DND-41 (cell line): ENCODE measurements at regions not wholly inside any gene's neighbourhood (a gene's known extent, or its start where the extent isn't known, plus 50 kb on each side); places are given as distances from the start of the nearest gene placed in this dataset.

Experiments used
- ATAC-seq: fragments of 200-7000 bp; cut with Tn5 transposase; 3 replicates; pipeline ENCODE4 v1.9.1; 2021; ENCODE audit warnings: low read depth; ENCODE audit not compliant: insufficient read depth
- DNase-seq: peaks from one replicate; pipeline ENCODE4 v3.0.0-alpha.2; 2020
- H2AFZ ChIP-seq: 2 replicates; pipeline ENCODE4 v1.6.0; 2012; ENCODE audit warnings: low read depth, low read length
- H3K27ac ChIP-seq: 2 replicates; pipeline ENCODE4 v1.5.1; 2012; ENCODE audit warnings: low read length, inconsistent platforms
- H3K27me3 ChIP-seq: fragments of 200-600 bp; sonication (generic); 2 replicates; pipeline ENCODE4 v1.6.0; 2012; ENCODE audit warnings: low read length, mild to moderate bottlenecking, inconsistent platforms; ENCODE audit not compliant: insufficient read depth, poor library complexity
- H3K36me3 ChIP-seq: 2 replicates; pipeline ENCODE4 v1.5.1; 2012; ENCODE audit warnings: low read length, inconsistent platforms; ENCODE audit not compliant: insufficient read depth
- H3K4me1 ChIP-seq: 2 replicates; pipeline ENCODE4 v1.5.1; 2012; ENCODE audit warnings: mild to moderate bottlenecking, low read length; ENCODE audit not compliant: insufficient read depth
- H3K4me2 ChIP-seq: 2 replicates; pipeline ENCODE4 v1.6.0; 2012; ENCODE audit warnings: mild to moderate bottlenecking, moderate library complexity, low read length, inconsistent platforms; ENCODE audit not compliant: insufficient read depth
- H3K4me3 ChIP-seq, 2 experiments: fragments of 200-600 bp in 1 of 2; shearing (Covaris generic) in 1 of 2; 2 replicates each; pipeline ENCODE4 v1.5.1; 2012 to 2016; ENCODE audit warnings: inconsistent platforms in 2 of 2, low read length in 2 of 2, mild to moderate bottlenecking in 2 of 2, low read depth in 1 of 2, moderate library complexity in 1 of 2
- H3K79me2 ChIP-seq: 2 replicates; pipeline ENCODE4 v1.6.0; 2012; ENCODE audit warnings: low read length, inconsistent platforms; ENCODE audit not compliant: insufficient read depth
- H3K9ac ChIP-seq: 2 replicates; pipeline ENCODE4 v1.6.0; 2012; ENCODE audit warnings: low read depth, mild to moderate bottlenecking, inconsistent platforms, low read length, moderate library complexity
- H3K9me3 ChIP-seq: 2 replicates; pipeline ENCODE4 v1.5.1; 2012; ENCODE audit warnings: low read length, moderate library complexity, mild to moderate bottlenecking, inconsistent platforms; ENCODE audit not compliant: insufficient read depth, severe bottlenecking
- H4K20me1 ChIP-seq: 2 replicates; pipeline ENCODE4 v1.6.0; 2012; ENCODE audit warnings: low read length; ENCODE audit not compliant: insufficient read depth
- CTCF ChIP-seq: IDR thresholded peaks from 2 replicates; pipeline ENCODE4 v1.5.1; 2012; ENCODE audit warnings: borderline replicate concordance, low read length, moderate library complexity, mild to moderate bottlenecking; ENCODE audit not compliant: poor library complexity, severe bottlenecking; ENCODE audit errors: extremely low read depth
- EZH2 ChIP-seq: IDR thresholded peaks from 3 replicates; pipeline ENCODE4 v1.6.1; 2012; ENCODE audit warnings: borderline replicate concordance, low read depth, mild to moderate bottlenecking, moderate library complexity, low read length, inconsistent platforms; ENCODE audit not compliant: severe bottlenecking

DNA sequence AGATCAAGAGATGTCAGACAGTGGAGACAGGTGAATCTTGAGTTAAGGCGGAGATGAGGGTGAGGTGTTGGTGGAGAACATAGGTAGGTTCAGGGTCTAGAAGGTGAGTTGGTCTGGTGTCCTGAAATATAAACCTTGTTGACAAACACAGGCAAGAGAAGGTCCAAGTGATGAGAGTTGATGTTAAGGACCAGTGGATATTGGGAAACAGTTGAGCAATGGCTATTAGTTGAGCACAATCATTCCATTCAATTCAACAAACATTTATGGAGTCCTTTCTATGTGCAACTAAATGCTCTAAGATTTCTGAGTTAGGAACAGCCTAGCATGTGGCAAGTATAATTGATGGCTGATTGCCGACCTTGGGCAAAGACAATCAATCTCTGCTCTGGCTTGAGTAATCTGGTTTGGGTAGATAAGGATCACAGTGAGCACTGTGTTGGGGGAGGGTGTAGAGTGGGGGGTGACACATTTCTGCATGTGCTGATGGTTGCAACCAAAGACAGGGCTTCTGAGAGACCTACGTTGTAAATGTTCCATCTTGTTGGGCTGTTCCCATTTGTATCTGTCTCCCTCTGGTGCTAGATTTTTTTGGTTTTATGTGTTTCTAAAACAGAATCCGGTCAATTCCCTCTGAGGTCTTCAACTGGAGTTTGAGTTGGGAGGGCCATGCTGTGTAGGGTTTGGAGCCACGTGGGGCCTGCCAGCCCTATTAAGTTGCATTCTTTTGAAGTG, 201.1 kb downstream of the BAMBI start:
- Histone ChIP-seq H3K9me3 (no peaks in the 10 kb centered on the region), H3K27ac (no peak overlapping the region), H3K79me2 (no peaks in the 10 kb centered on the region), H3K4me1 (no peaks in the 10 kb centered on the region), H3K27me3 (peaks cover 14% of the 10 kb centered on the region), H3K36me3 (no peaks in the 10 kb centered on the region), H3K4me2 (no peak overlapping the region), H2AFZ (no peak overlapping the region), H3K4me3 (no peak overlapping the region), H3K9ac (no peak overlapping the region), H4K20me1 (no peaks in the 10 kb centered on the region)
- TF ChIP-seq CTCF (no peak), EZH2 (no peak)
- no peak for ATAC-seq
- DNase-seq = no peak

DNA sequence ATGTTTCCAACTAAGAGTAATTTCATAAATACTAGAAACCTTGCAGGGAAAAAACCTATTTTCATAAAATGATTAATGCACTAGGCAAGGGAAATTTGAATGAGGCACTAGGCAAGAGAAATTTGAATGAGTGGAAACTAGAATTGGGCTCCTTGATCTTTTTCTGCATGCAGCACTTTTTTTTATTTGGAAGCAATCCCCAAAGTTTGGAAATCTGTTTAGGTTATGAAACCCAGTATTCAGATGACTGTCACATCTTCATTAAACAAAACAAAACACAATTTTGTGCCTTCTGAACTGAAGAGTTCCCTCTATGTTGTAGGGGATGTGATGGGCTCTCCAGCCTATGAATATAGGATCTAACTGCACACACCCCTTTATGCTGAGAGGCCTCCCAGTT, 201.9 kb downstream of the BAMBI start:
- Histone ChIP-seq H3K27me3 (peaks cover 14% of the 10 kb centered on the region), H3K9ac (no peak overlapping the region), H3K4me3 (no peak overlapping the region), H3K27ac (no peak overlapping the region), H3K4me1 (no peaks in the 10 kb centered on the region), H3K36me3 (no peaks in the 10 kb centered on the region), H4K20me1 (no peaks in the 10 kb centered on the region), H3K79me2 (no peaks in the 10 kb centered on the region), H3K9me3 (no peaks in the 10 kb centered on the region), H2AFZ (no peak overlapping the region), H3K4me2 (no peak overlapping the region)
- TF ChIP-seq EZH2 (no peak), CTCF (no peak)
- ATAC-seq (no peak), DNase-seq (no peak)

DNA sequence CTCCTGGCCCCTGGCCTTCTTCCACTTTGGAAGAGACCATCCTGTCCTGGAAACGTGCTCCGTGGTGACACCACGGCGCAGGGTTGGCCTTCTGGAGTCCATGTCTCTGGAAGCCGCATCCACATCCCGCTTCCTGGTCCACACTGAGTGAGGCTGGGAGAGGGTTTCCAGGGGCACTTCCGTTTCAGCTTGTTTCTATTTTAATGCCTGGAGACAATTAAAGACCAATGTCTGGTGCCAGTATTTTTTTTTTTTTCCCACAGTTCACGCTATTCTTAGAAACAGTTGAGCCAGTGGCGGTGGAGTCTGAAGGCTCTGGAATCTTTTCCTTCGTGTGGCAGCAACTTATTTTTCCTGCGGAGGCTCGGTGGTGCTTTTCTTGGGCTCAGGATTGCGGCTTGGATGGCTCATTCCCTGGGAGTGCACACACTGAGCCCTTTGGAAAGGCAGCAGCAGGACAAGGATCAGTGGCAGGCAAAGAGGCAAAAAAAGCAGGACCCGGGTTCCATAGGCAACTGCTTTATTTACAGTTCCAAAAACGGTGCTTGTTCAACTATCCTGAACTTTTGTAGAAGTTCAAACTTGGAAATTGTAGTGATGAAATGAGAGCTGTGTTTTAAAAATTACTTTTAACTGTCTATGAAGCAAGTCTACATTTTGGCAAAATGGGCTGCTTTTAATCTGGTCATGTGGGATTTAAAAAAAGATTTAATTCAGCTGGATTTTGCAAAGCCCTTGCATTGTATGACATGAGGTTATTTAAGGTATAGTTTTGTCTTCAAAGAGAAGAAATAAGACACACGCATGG, 202.8 kb downstream of the BAMBI start:
- TF ChIP-seq CTCF = no peak
- TF ChIP-seq EZH2 = no peak
- Histone ChIP-seq H3K9me3 (no peaks in the 10 kb centered on the region), H3K27me3 (peaks cover 14% of the 10 kb centered on the region), H3K9ac (no peak overlapping the region), H3K79me2 (no peaks in the 10 kb centered on the region), H3K4me3 (no peak overlapping the region), H4K20me1 (no peaks in the 10 kb centered on the region), H3K27ac (no peak overlapping the region), H3K36me3 (no peaks in the 10 kb centered on the region), H3K4me2 (no peak overlapping the region), H2AFZ (no peak overlapping the region), H3K4me1 (no peaks in the 10 kb centered on the region)
- DNase-seq = no peak
- no peak for ATAC-seq
